Umbilical cord (tissue), 1 donor: ENCODE measurements at regions not wholly inside any gene's neighbourhood (a gene's known extent, or its start where the extent isn't known, plus 50 kb on each side); places are given as distances from the start of the nearest gene placed in this dataset.
A peak's percentile ranks its signal among the peaks of the same experiment; 100 is the strongest.

Experiments
- DNase-seq: peaks from one replicate; pipeline ENCODE4 v3.0.0-alpha.2; 2015; ENCODE audit warnings: low spot score

DNA sequence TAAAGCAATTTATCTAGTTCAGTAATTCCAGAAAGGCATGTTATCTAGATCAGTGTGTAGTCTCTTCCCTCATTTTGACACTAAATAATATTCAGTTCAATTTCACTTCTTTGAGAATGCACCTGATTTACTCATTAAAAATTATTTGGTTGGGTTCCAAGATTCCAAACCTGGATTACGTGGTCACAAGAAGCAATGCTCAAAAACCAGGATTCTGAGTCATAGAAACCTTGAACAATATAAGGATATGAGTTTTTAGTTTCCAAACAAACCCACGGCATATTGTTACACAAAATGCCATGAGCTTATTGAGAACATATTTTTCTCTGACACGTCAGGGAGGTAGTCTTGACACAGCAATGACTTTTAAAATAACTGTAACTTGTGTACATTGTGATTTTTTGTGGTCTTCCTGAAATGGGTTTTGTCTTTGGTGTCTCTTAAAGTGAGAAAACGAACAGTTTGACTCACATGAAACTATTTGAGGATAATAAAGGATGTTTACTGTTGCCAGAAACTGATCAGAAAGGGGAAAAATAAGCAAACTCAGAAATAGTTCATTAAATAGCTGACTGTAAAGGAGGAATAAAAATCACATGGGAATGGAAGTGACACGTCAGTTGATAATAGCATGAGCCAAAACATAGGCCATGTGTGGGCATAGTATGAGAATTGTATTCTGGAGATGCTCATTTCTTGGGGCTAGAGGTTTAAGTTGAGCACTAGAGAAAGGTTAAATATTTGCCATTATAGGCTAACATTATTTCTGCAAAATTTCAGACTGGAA lies 617.7 kb upstream of the CDH2 start:
- DNase-seq: peak; percentile 13

- DNase-seq: no peak
Measured at GRCh38 chr18:28793901-28794300, 617.0 kb upstream of the CDH2 start.

GRCh38 chr18:28792404-28793086 lies 615.6 kb upstream of the CDH2 start:
- DNase-seq: no peak

DNA sequence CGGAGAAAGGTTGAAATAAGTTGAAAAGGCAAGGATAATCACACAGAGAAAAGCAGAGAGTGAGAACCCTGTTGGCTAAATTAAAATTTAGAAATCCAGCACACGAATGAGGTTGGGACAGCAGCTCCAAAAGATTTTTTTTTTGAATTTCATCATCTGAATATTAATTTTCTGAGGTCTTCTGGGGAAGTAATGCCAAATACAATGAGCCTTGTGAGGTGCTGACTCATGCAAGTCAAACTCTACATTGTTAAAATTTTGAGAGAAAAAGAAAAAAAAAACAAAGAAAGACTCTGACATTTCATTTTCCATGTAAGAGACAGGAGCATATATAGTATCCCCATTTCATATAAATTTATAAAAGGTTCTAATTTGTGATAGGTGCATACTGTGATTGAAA lies 614.2 kb upstream of the CDH2 start:
- no peak for DNase-seq

DNA sequence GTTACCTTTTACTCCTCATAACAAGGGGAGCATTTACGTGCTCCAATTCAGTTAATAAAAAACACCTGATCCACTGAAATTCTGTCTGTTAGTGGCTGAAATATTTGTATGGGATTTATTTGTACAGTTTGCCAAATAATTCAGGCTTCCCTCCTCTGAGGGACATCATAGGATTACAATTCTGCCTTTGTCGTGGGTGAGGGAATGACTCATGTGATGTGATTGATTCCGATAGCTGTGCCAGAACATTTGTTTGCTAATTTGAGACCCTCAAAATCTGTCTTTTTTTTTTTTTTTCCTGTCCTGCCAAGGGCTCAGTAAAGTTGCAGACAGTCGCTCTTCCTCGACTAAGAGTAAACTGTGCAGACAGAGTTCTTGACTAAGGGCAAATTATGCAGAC lies 612.6 kb upstream of the CDH2 start:
- no peak for DNase-seq

DNA sequence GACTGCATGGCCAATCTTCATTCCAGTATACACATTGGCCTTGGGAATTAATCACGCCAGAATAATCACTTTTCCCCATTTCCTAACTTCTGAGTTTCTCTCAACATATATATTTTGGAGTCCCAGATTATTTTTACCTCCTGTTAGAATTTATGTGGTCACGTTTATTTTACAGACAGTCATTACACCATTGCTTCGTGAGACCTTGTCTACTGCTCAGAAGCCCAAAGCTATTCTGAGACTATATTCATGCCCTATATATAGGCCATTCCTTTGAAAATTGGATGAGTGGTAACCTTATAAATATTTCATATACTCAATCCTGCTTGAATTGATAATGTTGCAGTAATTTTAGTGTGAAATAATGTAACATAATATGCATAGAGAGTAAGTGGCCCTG lies 610.0 kb upstream of the CDH2 start:
- no peak for DNase-seq

DNA sequence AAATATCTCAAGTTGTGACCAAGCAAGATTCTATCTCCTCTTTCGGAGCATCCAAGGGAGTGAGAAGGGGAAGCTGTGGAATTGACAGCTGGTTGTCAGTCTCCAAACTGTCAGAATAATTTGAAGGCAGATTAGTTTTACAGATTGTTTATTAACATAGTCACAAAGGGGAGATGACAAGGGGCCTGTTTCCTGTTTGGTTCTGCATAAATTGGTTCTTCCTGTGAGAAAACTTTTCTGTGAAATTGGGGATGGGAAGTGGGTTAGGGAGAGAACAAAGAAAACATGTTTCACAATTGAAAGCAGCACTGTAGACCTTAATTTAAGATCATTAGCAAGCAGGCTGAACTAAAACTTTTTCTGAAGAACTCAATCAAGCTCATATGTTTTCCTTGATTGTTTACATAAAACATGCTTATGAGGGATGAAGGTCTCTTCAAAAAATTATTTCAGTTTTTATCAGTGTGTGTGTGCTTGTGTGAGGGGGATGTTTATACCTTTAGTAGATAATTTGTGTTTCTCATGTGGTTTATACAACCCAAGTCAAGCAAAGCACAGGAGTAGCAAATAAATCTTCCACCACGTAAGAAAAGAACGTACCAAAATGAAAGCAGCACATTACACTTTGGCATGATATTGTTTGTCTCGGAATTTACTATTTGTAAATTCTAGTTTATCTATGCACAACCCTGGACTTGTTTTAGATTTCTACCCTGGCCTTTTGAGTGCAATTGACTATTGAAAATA lies 604.9 kb upstream of the CDH2 start:
- no peak for DNase-seq

- DNase-seq: no peak
Measured at GRCh38 chr18:28778706-28779105, 601.8 kb upstream of the CDH2 start.

DNA sequence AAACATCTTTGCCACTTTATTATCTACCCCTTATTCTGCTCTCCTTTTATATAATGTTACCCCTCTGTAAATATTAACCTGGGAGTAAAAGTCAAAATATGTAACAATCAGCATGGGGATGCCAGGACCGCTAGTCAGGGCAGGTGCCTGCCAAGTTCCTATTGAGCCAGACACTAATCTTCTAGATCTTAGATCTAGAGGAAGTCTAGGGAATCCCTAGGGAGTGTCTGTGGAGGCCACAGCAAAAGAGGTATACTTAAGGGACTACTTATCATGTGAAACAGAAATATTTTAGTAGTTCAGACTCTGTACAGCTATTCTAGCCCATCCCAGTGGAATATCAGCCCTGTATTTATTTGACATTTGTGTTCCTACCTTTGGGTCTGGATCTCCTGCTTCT lies 600.8 kb upstream of the CDH2 start:
- no peak for DNase-seq

- DNase-seq: no peak
Measured at GRCh38 chr18:28771849-28772248, 594.9 kb upstream of the CDH2 start.

DNA sequence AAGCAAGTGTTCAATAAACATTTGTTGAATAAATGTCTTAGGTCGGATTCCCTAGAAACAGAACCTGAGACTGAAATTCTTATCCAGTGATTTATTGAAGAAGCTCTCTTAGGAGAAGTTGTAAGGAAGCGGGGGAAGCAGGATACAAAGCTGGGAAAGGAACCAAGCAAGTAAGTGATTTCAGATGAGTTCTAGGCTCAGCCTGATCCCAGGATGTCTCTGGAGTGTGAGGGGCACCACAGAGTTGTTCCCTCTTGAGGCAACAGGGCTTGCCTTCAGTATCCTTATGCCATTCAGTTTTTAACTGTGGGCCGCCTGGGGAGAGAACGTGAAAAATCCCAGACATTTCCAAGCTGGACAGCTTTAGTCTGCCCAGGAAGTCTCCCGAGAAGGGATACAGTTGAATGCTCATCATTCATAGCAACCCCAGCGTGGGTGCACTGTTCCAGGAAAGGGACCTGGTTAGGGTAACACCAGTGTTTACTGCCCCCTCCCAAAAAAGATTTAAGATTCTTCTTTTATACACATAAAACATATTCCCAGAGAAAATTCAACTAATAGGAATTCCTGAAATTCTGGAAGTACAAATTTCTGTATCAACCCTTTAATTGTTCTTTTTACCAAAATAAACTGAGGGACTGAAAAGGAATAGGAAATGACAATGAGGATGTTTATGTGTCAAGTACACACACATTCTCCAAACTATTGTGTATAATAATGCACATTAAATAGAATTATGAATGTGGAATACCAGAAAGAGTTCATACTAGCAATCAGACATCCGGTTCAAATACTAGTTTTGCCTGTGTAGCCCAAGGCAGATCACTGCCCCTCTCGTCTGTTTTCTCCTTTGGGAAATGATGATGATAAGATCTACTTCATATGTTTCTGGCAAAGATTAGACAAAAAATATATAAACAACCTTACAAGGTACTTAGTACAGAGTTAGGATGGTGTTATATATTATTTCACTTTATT lies 592.1 kb upstream of the CDH2 start:
- DNase-seq: no peak

GRCh38 chr18:28767727-28768211 lies 590.8 kb upstream of the CDH2 start:
- DNase-seq: no peak

GRCh38 chr18:28767201-28767600 lies 590.3 kb upstream of the CDH2 start:
- no peak for DNase-seq

DNA sequence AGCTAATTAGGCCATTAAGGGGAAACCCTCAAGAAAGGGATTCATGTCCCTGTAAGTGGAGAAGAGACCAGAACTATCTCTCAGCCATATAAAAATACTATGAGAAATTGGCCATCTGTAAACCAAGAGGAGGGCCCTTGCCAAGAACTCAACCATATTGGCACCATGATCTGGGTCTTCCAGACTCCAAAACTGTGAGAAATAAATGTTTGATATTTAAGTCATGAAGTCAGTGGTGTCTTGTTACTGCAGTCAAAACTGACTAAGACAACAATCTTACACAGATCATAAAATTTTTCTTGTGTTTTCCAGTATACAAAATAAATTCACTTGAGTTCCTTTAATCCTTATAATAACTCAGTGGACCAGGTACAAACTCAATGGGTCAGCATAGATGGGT lies 589.8 kb upstream of the CDH2 start:
- DNase-seq: no peak

- peak; percentile 95 for DNase-seq
Measured at GRCh38 chr18:28766027-28766426, 589.1 kb upstream of the CDH2 start.

- DNase-seq: no peak
Measured at GRCh38 chr18:28760299-28760698, 583.4 kb upstream of the CDH2 start.

DNA sequence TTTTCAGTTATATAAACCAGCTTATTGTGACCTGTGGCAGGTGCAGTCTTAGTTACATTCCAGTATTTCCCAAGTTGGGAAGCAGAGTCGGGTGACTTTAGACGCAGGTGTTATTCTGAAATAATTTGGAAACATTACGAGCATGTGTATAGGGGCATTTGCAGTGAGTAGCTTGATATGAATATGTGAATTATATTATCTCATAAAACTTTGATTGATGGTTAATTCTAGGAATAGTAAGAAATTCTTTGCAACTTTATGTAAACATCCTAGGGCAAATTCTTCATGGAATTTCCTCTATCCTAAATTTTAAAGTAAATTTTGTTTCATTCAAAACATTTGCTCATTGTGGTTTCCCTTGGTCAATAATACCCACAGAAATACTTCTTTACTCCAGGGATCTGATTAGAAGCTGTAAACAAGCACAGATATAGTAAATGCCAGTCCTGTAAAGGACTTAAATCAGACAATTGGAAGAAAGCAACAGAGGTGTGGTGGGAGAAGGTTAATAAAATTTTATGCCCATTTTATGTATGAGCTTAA lies 580.6 kb upstream of the CDH2 start:
- no peak for DNase-seq

DNA sequence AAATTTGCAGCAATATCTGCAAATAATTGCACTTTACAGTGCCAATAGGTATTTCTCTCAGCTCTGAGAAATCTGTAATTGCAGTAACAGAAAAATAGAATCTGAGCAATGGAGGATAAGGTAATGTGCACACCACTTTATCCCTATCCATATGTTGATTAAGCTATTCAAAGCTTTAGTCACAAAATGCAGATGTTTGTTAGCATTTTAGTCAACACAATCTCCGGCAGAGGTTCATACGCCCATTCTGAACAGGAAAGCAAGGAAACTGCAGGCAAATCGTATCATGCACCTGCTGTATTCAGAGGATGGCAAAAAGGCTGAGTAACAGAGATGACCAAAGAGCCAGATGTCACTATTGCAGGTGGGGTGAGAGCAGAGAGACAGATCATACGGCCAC lies 566.2 kb upstream of the CDH2 start:
- no peak for DNase-seq

DNA sequence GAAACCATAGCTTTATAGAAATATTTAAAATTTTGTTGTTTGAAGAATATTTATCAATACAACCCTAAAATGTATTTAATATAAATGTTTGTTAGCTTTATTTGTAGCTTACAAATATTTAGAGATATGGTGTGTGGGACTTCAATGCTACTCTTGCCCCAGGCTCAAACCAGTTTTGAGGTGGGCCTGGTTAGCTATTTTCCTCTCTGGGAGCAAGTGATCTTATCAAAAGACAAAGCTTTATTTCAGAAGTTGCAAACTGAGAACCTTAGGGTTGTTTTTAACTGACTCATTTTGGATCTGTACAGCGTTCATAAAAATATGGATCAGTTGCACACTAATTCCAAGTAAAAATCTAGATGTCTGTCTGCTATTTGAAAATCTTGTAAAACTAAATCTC lies 563.6 kb upstream of the CDH2 start:
- no peak for DNase-seq

DNA sequence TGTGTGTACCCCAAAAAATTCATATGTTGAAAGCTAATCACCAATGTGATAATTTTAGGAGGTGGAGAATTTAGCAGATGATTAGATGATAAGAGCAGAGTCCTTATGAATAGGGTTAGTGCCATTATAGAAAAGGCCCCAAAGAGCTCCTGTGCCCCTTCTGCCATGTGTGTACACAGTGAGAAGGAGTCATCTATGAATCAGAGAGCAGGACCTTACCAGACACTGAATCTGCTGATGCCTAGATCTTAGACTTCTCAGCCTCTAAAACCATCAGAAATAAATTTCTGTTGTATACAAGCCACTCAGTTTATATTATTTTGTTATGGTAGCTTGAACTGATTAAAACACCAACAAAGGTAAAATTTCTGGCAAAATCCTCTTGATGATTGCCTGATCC lies 560.0 kb upstream of the CDH2 start:
- no peak for DNase-seq

DNA sequence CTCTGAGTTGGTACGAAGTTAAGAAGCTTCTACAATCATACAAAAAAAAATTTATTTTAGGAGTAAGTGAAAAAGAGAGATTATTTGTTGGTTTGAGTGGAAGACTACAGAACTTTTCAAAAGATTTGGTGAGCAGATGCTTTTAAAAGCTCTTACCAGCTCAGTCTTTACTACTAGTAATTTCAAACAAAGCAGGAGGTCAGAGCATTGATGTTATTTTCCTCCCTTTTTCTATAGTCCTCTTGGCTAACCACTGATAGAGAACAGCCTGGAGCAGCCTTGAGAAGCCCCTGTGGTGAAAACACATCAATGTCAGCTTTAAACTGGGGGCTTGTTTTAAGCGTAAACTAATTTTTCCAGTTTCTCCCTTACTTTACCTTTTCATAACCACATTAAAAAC lies 559.3 kb upstream of the CDH2 start:
- DNase-seq: no peak
